DOHH2 (cell line): ENCODE measurements at regions not wholly inside any gene's neighbourhood (a gene's known extent, or its start where the extent isn't known, plus 50 kb on each side); places are given as distances from the start of the nearest gene placed in this dataset.

Experiments
- H3F3A ChIP-seq: fragments of 200-600 bp; sonication (generic), shearing (Covaris generic); 2 replicates; pipeline ENCODE4 v1.6.0; 2016; ENCODE audit warnings: antibody characterized with exemption, mild to moderate bottlenecking; ENCODE audit not compliant: control insufficient read depth, insufficient read depth
- H3K27ac ChIP-seq: fragments of 200-600 bp; sonication (generic); 2 replicates; pipeline ENCODE4 v1.5.1; 2014; ENCODE audit warnings: low read depth, mild to moderate bottlenecking, low read length, moderate library complexity
- H3K27me3 ChIP-seq: fragments of 200-600 bp; sonication (generic); 2 replicates; pipeline ENCODE4 v1.6.1; 2014; ENCODE audit warnings: mild to moderate bottlenecking, low read length, mixed read lengths; ENCODE audit not compliant: control insufficient read depth
- H3K36me3 ChIP-seq: fragments of 200-600 bp; sonication (generic); 2 replicates; pipeline ENCODE4 v1.6.1; 2014; ENCODE audit warnings: mild to moderate bottlenecking, low read length, moderate library complexity, mixed read lengths; ENCODE audit not compliant: control insufficient read depth
- H3K4me1 ChIP-seq: fragments of 200-600 bp; sonication (generic); 2 replicates; pipeline ENCODE4 v1.6.1; 2014; ENCODE audit warnings: mild to moderate bottlenecking, low read length, mixed read lengths; ENCODE audit not compliant: control insufficient read depth
- H3K4me2 ChIP-seq: fragments of 200-600 bp; sonication (generic); 2 replicates; pipeline ENCODE4 v1.6.0; 2014; ENCODE audit warnings: mild to moderate bottlenecking, low read length, moderate library complexity
- H3K4me3 ChIP-seq: fragments of 200-600 bp; sonication (generic); 2 replicates; pipeline ENCODE4 v1.5.1; 2014; ENCODE audit warnings: mild to moderate bottlenecking, low read length, mixed read lengths
- H3K79me2 ChIP-seq: fragments of 200-600 bp; sonication (generic); 2 replicates; pipeline ENCODE4 v1.6.1; 2014; ENCODE audit warnings: mild to moderate bottlenecking, low read length, mixed read lengths; ENCODE audit not compliant: control insufficient read depth
- H3K9me2 ChIP-seq: fragments of 200-600 bp; sonication (generic); replicated peaks from 2 replicates; pipeline ENCODE4 v1.6.1; 2014; ENCODE audit warnings: mild to moderate bottlenecking, low read length, mixed read lengths; ENCODE audit not compliant: control insufficient read depth
- H3K9me3 ChIP-seq: fragments of 200-600 bp; sonication (generic); 2 replicates; pipeline ENCODE4 v1.6.1; 2014; ENCODE audit warnings: antibody characterized with exemption, low read length, mixed read lengths; ENCODE audit not compliant: control insufficient read depth, insufficient read depth
- H4K20me1 ChIP-seq: fragments of 200-600 bp; sonication (generic); 2 replicates; pipeline ENCODE4 v1.6.0; 2014; ENCODE audit warnings: low read depth, mild to moderate bottlenecking, antibody characterized with exemption, low read length, moderate library complexity; ENCODE audit not compliant: control insufficient read depth, insufficient read depth
- EZH2phosphoT487 ChIP-seq: fragments of 200-600 bp; sonication (generic); IDR thresholded peaks from 2 replicates; pipeline ENCODE4 v1.6.1; 2017; ENCODE audit warnings: borderline replicate concordance, mild to moderate bottlenecking, antibody characterized with exemption, low read length, moderate library complexity, mixed read lengths
- TF ChIP-seq, protein P1 (sequence below): fragments of 200-600 bp; sonication (generic); IDR thresholded peaks from one replicate; pipeline ENCODE4 v1.5.1; 2014; ENCODE audit warnings: antibody characterized with exemption, mild to moderate bottlenecking, low read depth, low read length; ENCODE audit not compliant: poor library complexity, severe bottlenecking

DNA sequence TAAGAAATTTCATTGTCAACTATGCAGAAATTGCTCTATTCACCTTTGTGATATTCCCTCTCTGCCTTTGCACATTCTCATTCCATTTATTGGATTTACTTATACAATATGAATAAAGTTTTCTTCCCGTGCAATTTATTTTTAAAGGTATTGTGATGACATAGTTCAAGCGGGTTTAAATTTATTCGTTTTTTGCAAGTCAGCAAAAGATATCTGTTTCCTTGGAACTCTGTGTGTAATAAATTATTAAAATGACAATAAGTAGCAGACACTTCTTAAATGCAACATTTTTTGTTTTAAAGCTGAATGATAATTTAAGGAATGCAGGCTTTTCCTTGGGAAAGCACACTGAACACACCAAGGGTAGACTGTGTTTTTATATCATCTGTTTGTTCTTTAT is 143.1 kb downstream of the SLC41A2 start:
- H3K27ac ChIP-seq, result no peak overlapping the region
- H3K9me2 ChIP-seq, result no peaks in the 10 kb centered on the region
- TF ChIP-seq EZH2phosphoT487, result no peak
- TF ChIP-seq, protein P1, sequence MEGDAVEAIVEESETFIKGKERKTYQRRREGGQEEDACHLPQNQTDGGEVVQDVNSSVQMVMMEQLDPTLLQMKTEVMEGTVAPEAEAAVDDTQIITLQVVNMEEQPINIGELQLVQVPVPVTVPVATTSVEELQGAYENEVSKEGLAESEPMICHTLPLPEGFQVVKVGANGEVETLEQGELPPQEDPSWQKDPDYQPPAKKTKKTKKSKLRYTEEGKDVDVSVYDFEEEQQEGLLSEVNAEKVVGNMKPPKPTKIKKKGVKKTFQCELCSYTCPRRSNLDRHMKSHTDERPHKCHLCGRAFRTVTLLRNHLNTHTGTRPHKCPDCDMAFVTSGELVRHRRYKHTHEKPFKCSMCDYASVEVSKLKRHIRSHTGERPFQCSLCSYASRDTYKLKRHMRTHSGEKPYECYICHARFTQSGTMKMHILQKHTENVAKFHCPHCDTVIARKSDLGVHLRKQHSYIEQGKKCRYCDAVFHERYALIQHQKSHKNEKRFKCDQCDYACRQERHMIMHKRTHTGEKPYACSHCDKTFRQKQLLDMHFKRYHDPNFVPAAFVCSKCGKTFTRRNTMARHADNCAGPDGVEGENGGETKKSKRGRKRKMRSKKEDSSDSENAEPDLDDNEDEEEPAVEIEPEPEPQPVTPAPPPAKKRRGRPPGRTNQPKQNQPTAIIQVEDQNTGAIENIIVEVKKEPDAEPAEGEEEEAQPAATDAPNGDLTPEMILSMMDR, result no peak

More for the DNA sequence above, 143.1 kb downstream of the SLC41A2 start:
- Histone ChIP-seq H3K9me3 (no peaks in the 10 kb centered on the region), H4K20me1 (no peaks in the 10 kb centered on the region), H3K4me1 (peaks cover 6% of the 10 kb centered on the region), H3K4me2 (no peak overlapping the region), H3K79me2 (no peaks in the 10 kb centered on the region), H3K27me3 (no peaks in the 10 kb centered on the region), H3K4me3 (no peak overlapping the region), H3K36me3 (no peaks in the 10 kb centered on the region), H3F3A (no peaks in the 10 kb centered on the region)
